PC-9 (cell line): ENCODE measurements at regions not wholly inside any gene's neighbourhood (a gene's known extent, or its start where the extent isn't known, plus 50 kb on each side); places are given as distances from the start of the nearest gene placed in this dataset.

Experiments
- BruUV-seq: library from RNA; stranded (reverse); fragments of 400-500 nt; replicated peaks from 2 replicates; lab custom pipeline; 2021; lab: Mats Ljungman, UMichigan
- CTCF ChIA-PET: fragments of 300-600 bp; sonication (Branson Sonifier 250); formaldehyde crosslinking; loops from one replicate; lab custom pipeline; 2022; ENCODE audit warnings: antibody characterized with exemption; lab: Charles Lee
- POLR2A ChIA-PET: fragments of 300-600 bp; sonication (Branson Sonifier 250); formaldehyde crosslinking; loops from one replicate; lab custom pipeline; 2022; ENCODE audit warnings: antibody characterized with exemption; ENCODE audit not compliant: unreplicated experiment; lab: Charles Lee
- DNase-seq, 2 experiments: peaks; one replicate each; pipeline versions ENCODE4 v3.0.0 to v3.0.0-alpha.2; 2015 to 2022; ENCODE audit warnings: mixed read lengths in 1 of 2
- H2AFZ ChIP-seq: fragments of 200-600 bp; sonication (generic); 2 replicates; pipeline ENCODE4 v1.8.1; 2017; ENCODE audit warnings: antibody characterized with exemption
- H3F3A ChIP-seq: fragments of 200-600 bp; sonication (generic); 2 replicates; pipeline ENCODE4 v1.8.1; 2017; ENCODE audit warnings: antibody characterized with exemption, mild to moderate bottlenecking, low read depth; ENCODE audit not compliant: insufficient read depth
- H3K27ac ChIP-seq: fragments of 200-600 bp; sonication (generic); 2 replicates; pipeline ENCODE4 v1.6.1; 2016; ENCODE audit warnings: mixed run types
- H3K27me3 ChIP-seq: fragments of 200-600 bp; sonication (generic); 2 replicates; pipeline ENCODE4 v1.6.1; 2016; ENCODE audit warnings: low read depth, mixed run types; ENCODE audit not compliant: insufficient read depth
- H3K36me3 ChIP-seq: fragments of 200-600 bp; sonication (generic); 2 replicates; pipeline ENCODE4 v1.6.1; 2016; ENCODE audit warnings: low read depth, mixed run types
- H3K4me1 ChIP-seq: fragments of 200-600 bp; sonication (generic); replicated peaks from 2 replicates; pipeline ENCODE4 v1.6.1; 2016; ENCODE audit warnings: mixed run types; ENCODE audit not compliant: insufficient read depth
- H3K4me2 ChIP-seq: fragments of 200-600 bp; sonication (generic); 2 replicates; pipeline ENCODE4 v1.6.1; 2017; ENCODE audit warnings: mixed run types
- H3K4me3 ChIP-seq: fragments of 200-600 bp; sonication (generic); 2 replicates; pipeline ENCODE4 v1.6.1; 2016; ENCODE audit warnings: mixed run types
- H3K79me2 ChIP-seq: fragments of 200-600 bp; sonication (generic); 2 replicates; pipeline ENCODE4 v1.6.1; 2017; ENCODE audit warnings: low read depth, mixed run types
- H3K9me2 ChIP-seq: fragments of 200-600 bp; sonication (generic); 2 replicates; pipeline ENCODE4 v1.8.1; 2017; ENCODE audit warnings: mild to moderate bottlenecking; ENCODE audit not compliant: insufficient read depth
- H3K9me3 ChIP-seq: fragments of 200-600 bp; sonication (generic); 2 replicates; pipeline ENCODE4 v1.8.1; 2016; ENCODE audit warnings: low read depth; ENCODE audit not compliant: insufficient read depth
- H4K20me1 ChIP-seq: fragments of 200-600 bp; sonication (generic); 2 replicates; pipeline ENCODE4 v1.8.1; 2017; ENCODE audit not compliant: insufficient read depth
- EZH2 ChIP-seq: fragments of 200-600 bp; sonication (generic); IDR thresholded peaks from 2 replicates; pipeline ENCODE4 v1.8.0; 2017; ENCODE audit warnings: antibody characterized with exemption, low read depth
- intact Hi-C: fragments of 100-400 bp; cut with micrococcal nuclease; formaldehyde crosslinking; loops from one replicate; pipeline ENCODE4 v1.10.0; 2022; ENCODE audit not compliant: unreplicated experiment
- TF ChIP-seq, protein P1 (sequence below): fragments of 200-600 bp; sonication (generic); conservative IDR thresholded peaks from 2 replicates; pipeline ENCODE4 v1.6.1; 2017; ENCODE audit warnings: mixed run types, antibody characterized with exemption, mild to moderate bottlenecking, moderate library complexity

DNA sequence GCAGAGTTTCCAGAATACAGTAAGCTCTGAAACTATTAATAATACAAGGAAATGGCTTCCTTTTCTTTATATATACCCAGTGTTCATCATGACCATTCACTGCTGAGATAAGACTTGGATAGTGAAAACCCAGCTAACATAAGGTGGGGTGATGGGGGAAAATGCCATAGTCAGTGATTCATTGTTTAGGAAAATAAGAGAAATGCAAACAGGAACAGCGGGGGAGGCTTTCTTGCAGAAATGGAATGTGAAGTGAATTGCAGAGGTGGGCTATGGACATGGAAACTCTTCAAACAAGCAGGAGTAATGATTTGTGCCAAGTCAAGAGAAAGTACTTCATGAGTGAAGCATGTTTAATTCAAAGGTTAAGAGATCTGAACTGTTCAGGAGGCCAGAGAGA, 519.4 kb downstream of the TDRD15 start:
- ChIA-PET CTCF (no interaction called here), POLR2A (no interaction called here)
- H3K27ac ChIP-seq, result no peak overlapping the region
- peaks cover 10% of the 10 kb centered on the region for H3K27me3 ChIP-seq
- H3K79me2 ChIP-seq, result no peaks in the 10 kb centered on the region
- no peak overlapping the region for H2AFZ ChIP-seq
- BruUV-seq, result no TSS peak
- H3K4me1 ChIP-seq, result no peaks in the 10 kb centered on the region
- no peaks in the 10 kb centered on the region for H3F3A ChIP-seq
- intact Hi-C loops, result no loop called here
- DNase-seq, result no peak
- TF ChIP-seq, protein P1, sequence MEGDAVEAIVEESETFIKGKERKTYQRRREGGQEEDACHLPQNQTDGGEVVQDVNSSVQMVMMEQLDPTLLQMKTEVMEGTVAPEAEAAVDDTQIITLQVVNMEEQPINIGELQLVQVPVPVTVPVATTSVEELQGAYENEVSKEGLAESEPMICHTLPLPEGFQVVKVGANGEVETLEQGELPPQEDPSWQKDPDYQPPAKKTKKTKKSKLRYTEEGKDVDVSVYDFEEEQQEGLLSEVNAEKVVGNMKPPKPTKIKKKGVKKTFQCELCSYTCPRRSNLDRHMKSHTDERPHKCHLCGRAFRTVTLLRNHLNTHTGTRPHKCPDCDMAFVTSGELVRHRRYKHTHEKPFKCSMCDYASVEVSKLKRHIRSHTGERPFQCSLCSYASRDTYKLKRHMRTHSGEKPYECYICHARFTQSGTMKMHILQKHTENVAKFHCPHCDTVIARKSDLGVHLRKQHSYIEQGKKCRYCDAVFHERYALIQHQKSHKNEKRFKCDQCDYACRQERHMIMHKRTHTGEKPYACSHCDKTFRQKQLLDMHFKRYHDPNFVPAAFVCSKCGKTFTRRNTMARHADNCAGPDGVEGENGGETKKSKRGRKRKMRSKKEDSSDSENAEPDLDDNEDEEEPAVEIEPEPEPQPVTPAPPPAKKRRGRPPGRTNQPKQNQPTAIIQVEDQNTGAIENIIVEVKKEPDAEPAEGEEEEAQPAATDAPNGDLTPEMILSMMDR, result no peak
- no peak for TF ChIP-seq EZH2
- H3K4me2 ChIP-seq, result no peak overlapping the region
- no peaks in the 10 kb centered on the region for H3K36me3 ChIP-seq
- no peaks in the 10 kb centered on the region for H3K9me2 ChIP-seq
- no peaks in the 10 kb centered on the region for H3K9me3 ChIP-seq
- H3K4me3 ChIP-seq, result no peak overlapping the region
- H4K20me1 ChIP-seq, result 0 out of 2 replicates have a peak, but pooled peaks cover 3% of the 10 kb centered on the region

DNA sequence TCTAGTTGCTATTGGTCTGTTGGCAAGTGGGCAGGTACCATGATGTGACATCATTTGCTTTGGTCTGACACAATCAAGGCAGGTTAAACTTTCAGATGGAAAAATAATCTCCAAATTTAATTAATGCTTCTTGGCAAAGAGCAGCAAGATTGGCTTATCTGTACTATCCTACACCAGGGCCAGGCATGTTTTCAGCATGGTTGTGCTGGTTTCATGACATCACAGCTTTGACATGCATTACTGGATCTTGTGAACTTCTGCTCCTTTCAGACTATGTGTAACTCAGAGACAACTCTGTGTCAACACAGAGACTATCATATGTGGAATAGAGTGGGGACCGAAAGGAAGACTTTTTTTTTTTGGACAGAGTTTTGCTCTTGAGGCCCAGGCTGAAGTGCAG, 520.5 kb downstream of the TDRD15 start:
- peaks cover 10% of the 10 kb centered on the region for H3K27me3 ChIP-seq
- CTCF ChIA-PET, result no interaction called here
- no peaks in the 10 kb centered on the region for H3K9me3 ChIP-seq
- H4K20me1 ChIP-seq, result 0 out of 2 replicates have a peak, but pooled peaks cover 3% of the 10 kb centered on the region
- no peak overlapping the region for H3K4me2 ChIP-seq
- H3K4me1 ChIP-seq, result no peaks in the 10 kb centered on the region
- no peak overlapping the region for H3K27ac ChIP-seq
- H3F3A ChIP-seq, result no peaks in the 10 kb centered on the region
- H3K4me3 ChIP-seq, result no peak overlapping the region
- POLR2A ChIA-PET, result no interaction called here
- H2AFZ ChIP-seq, result no peak overlapping the region
- TF ChIP-seq, protein P1, result no peak
- TF ChIP-seq EZH2, result no peak
- intact Hi-C loops, result no loop called here
- BruUV-seq, result no TSS peak
- no peaks in the 10 kb centered on the region for H3K79me2 ChIP-seq
- H3K9me2 ChIP-seq, result no peaks in the 10 kb centered on the region
- no peak for DNase-seq
- no peaks in the 10 kb centered on the region for H3K36me3 ChIP-seq

DNA sequence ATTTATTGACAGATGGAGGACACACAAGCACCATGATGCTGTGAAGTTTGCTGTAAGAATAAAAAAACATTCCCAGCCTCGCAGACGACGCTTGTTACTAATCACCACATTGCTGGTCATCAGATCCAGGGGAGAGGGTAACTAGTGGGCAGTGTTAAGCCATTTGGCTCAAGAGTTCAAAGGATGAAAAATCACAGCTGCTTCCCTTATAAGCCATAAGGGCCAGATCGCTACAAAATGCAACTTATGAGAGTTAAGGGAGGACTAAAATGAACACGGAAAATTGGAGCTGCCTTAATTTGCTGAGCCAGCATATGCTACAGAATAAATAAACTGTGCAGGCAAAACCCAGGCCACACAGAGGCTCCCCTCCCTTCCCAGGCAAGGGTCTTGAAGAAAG, 522.6 kb downstream of the TDRD15 start:
- Histone ChIP-seq H3F3A (no peaks in the 10 kb centered on the region), H3K4me3 (no peak overlapping the region), H4K20me1 (0 out of 2 replicates have a peak, but pooled peaks cover 3% of the 10 kb centered on the region), H3K4me2 (no peak overlapping the region), H2AFZ (no peak overlapping the region), H3K79me2 (no peaks in the 10 kb centered on the region), H3K27me3 (peaks cover 11% of the 10 kb centered on the region), H3K9me3 (no peaks in the 10 kb centered on the region), H3K27ac (no peak overlapping the region), H3K4me1 (no peaks in the 10 kb centered on the region), H3K36me3 (no peaks in the 10 kb centered on the region), H3K9me2 (no peaks in the 10 kb centered on the region)
- no TSS peak for BruUV-seq
- ChIA-PET CTCF (no interaction called here), POLR2A (no interaction called here)
- intact Hi-C loops, result no loop called here
- DNase-seq, result no peak
- no peak for TF ChIP-seq EZH2
- TF ChIP-seq, protein P1, result no peak
